IPS-NIHi11 (cell line): ENCODE measurements at regions not wholly inside any gene's neighbourhood (a gene's known extent, or its start where the extent isn't known, plus 50 kb on each side); places are given as distances from the start of the nearest gene placed in this dataset.
A peak's percentile ranks its signal among the peaks of the same experiment; 100 is the strongest.
"Not testable (repeated sequence)": the region's sequence is repeated elsewhere in the genome, so short reads cannot be mapped to it uniquely, and the experiment has no call there.

Source experiments
- DNase-seq: peaks from one replicate; pipeline ENCODE4 v3.0.0; 2012; ENCODE audit warnings: mixed read lengths, low spot score

DNA sequence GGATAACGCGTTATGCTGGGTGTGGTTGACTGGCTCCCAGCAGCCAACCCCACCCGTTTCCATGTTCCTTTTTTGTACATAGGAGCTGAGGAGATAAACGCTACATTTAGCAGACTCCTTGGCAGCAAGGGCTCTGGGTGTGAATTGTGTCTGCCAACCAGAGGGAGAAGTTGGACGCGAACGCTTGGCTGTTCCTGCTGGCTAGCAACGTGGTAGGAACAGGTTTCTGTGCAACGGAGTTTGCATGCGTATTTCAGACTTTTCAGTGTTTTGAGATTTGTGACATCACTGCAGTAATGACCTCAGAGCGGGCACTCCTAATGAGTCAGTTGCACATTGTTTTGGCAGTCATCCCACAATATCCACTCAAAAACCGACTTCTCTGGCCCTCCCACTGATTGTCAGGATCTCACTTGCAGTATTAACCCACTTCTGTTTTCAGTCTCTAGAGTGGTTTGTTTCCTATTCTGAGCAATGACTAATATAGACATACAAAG, 98.7 kb upstream of the RGS1 start:
- no peak for DNase-seq

DNA sequence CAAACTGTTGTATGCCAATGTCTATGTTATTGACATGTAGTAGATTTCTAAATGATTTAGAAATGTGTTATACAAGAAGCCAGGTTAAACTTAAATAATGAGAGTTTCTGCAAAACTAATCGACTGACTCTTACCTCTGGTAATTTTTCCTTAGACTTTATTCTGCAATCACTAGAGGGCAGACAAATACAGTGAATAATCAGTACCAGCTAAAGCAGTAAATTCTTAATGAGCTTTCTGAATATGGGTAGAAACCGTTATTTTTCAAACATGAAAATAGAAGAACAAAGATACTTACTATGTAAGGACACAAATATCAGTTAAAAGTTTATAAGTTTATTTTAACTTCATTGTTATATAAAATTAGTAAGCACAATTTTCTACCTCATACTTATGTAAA, 97.9 kb upstream of the RGS1 start:
- no peak for DNase-seq

DNA sequence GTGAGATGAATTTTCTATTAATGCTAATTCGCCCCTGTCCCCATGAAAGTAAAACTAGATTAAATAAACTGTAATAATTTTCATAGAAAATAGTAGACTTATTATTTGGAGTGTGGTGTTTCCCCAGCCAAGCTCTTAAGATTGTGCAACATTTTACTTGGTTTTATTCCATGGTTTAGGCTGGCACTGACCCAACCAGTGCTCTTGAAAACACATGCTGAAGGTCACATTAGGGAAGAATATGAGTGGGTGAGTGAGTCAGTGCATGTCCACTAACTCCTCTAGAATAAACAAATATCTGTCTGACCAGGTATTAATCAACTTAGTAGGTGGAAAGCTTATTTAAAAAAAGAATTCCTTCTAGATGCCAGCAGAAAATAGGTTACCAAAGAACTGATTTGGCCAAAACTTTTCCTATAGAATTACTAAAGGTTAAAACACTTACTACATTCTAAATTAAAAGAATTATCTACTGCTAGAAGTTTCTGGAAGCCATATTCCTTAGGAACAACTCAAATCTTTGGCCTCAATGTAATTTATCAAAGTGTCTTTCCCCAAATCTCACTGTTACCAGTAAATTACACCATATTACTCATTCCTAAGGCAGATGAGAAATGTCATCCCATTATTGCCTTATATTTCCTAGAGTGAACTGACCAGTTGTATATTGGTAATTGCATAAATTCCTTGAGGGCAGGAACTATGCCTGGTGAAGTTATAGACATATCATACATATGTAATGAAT, 89.7 kb upstream of the RGS1 start:
- DNase-seq, result no peak

DNA sequence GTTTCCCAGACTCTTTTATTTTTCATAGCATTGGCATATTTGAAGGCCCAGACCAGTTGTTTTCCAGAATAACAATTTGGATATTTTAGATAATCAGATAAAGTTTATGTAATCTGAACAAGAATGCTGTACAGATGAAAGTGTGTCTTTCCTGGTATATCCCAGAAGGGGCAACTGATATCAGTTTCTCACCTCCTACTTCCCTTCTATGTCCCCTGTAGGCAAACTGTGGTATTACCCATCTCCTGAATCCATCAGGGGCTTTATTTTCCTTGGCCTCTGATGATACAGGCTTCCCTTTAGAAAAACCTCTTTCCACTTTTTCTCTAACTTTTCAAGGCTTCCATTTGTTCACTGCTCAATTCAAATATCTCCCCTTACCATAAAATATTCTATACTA, 87.5 kb upstream of the RGS1 start:
- peak; percentile 22 for DNase-seq

GRCh38 chr1:192489047-192489446, 86.5 kb upstream of the RGS1 start:
- DNase-seq, result no peak

DNA sequence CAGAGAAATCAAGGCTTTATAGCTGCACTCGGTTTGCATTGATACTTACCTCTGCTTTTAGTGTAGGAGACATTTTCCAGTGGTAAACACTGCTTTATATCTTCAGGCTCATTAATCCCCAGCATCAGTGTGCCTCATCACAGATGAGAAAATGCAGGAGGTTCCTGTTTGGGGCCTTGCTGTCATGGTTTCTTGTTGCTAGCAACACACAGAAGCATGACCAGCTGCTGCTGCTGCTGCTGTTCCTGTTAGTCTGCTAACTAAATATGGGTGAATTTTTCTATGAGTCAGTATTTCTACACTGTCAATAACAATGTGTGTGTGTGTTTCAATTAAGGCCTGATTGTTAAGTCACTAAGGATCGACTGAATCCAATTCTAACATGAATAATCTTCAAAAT, 85.8 kb upstream of the RGS1 start:
- DNase-seq, result no peak

DNA sequence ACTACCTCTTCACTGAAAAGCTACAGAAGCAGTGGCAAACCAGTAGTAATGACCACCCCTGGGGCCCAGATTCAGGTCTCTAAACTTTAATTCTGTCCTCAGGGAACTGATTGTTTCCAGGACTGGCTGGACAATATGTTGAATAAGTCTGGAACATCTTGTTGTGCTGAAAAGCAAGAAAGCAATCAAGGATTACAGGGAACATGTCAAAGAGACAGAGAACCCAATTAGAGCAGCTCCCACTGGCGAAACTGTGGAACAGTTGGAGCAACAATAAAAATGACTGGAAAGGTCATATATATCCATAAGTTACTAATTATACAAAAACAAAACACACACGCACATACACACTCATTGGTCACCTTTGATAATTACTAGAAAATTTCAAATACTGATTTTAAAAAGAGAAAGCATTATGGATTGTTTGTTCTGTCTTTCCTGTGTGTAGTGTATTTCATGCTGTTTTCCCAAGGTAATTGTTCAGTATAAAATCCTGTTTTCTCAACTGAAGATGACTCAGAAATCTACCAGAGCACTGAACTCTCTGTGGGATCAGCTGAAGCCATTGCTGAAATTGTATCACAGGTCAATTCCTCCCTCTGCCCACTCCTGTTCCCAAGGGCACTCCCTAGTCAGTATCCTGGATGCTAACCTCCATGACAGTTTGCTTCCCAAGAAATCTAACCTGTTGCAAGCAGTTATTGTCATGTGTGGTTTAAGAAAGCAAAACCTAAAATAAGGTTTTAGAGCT, 83.6 kb upstream of the RGS1 start:
- DNase-seq, result no peak

DNA sequence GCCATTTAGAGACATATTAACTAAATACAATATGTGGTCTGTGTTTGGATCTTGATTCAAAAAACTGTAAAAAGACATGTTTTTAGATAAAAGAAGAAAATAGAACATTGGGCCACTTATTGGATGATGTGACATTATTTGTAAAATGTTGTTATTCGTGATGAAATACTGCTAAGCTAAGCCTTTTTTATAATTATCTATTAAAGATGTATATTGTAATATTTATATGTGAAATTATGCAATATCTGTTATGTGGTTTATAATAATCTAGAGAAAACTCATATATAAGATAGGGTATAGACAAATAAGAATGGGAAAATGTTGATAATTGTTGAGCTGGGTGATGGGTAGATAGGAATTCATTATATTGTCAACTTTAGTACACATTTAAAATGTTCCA, 82.0 kb upstream of the RGS1 start:
- DNase-seq, result no peak

DNA sequence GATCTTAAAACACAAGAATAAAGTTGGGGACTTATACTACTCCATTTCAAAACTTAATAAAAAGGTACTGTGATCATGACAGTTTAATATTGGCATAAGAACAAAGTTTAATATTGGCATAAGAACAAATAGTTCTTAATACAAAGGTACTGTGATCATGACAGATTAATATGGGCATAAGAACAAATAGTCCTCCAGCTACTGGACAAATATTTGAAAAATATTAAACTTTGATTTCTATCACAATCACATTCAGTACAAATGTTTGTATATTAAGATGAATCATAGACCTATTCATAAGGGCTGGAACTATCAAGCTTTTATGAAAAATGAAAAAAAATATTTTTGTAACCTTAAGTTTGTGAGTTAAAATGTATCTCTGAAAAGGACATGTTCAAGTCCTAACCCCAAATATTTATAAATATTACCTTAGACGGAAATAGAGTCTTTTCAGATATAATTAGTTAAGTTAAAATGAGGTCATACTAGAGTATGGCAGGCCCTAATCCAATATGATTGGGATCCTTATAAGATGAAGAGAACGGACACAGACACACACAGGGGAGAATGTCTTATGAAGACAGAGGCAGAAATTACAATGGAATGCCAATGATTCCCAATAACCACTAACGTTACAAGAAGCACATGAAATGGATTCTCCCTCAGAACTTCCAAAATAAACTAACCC, 79.1 kb upstream of the RGS1 start:
- DNase-seq, result no peak

DNA sequence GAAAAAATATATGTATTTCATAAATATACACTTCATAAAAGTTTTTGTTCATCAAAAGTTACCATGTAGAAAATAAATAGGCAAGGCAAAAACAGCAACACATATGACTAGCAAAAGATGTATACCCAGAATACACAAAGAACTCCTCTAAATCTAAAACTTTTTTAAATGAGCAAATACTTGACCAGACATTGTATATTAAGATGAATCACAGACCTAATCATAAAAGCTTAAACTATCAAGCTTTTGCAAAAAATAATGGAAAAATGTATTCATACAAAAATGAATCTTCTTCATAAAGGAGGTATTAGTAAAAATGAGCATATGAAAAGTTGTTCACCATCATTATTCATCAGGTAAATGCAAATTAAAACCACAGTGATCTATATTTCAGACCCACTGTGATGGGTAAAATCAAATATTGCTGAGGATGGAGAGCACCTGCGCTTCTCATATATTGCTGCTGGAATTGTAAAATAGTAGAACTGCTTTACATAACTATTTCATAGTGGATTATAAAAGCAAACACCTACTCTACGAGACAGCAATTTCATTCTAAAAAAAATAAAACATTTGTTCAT, 78.3 kb upstream of the RGS1 start:
- no peak for DNase-seq

- not testable (repeated sequence) for DNase-seq
These were observed 77.5 kb upstream of the RGS1 start for GRCh38 chr1:192498092-192498491.

GRCh38 chr1:192499061-192499581, 76.5 kb upstream of the RGS1 start:
- DNase-seq, result not testable (repeated sequence)

DNA sequence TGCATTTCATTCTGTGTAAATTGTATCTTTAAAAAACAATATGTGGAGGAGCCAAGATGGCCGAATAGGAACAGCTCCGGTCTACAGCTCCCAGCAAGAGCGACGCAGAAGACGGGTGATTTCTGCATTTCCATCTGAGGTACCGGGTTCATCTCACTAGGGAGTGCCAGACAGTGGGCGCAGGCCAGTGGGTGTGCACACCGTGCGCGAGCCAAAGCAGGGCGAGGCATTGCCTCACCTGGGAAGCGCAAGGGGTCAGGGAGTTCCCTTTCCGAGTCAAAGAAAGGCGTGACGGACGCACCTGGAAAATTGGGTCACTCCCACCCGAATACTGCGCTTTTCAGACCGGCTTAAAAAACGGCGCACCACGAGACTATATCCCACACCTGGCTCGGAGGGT, 75.0 kb upstream of the RGS1 start:
- not testable (repeated sequence) for DNase-seq

DNA sequence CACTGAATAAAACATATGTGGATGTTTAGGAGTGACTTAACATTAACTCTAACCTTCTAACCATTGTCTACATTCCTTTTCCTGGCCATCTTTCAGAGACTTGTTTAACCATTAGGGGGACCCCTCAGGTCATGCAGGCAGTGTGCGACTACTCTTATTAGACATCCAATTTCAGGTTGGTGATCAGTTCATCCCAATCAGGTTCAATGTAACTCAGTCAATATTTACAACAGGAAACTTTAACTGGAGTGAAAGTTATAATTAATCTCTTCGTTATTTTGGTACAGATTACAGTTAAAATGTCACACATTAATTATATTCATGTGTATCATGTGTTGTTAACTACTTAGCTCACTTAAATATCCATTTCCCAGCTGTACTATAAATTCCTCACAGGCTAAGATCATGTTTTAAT, 68.8 kb upstream of the RGS1 start:
- peak; percentile 37 for DNase-seq

GRCh38 chr1:192512426-192513162, 63.0 kb upstream of the RGS1 start:
- DNase-seq, result no peak

- DNase-seq, result no peak
These were observed 62.4 kb upstream of the RGS1 start for GRCh38 chr1:192513196-192513595.

- DNase-seq, result no peak
These were observed 61.9 kb upstream of the RGS1 start for GRCh38 chr1:192513697-192514096.

GRCh38 chr1:192516776-192517297, 58.7 kb upstream of the RGS1 start:
- DNase-seq, result no peak

GRCh38 chr1:192517716-192518355, 57.7 kb upstream of the RGS1 start:
- DNase-seq, result not testable (repeated sequence)

GRCh38 chr1:192518700-192519099, 56.9 kb upstream of the RGS1 start:
- DNase-seq, result no peak

- DNase-seq, result no peak
These were observed 53.8 kb upstream of the RGS1 start for GRCh38 chr1:192521734-192522133.
